ENCODE measurements at regions not wholly inside any gene's neighbourhood (a gene's known extent, or its start where the extent isn't known, plus 50 kb on each side); places are given as distances from the start of the nearest gene placed in this dataset.
"Not testable (repeated sequence)": the region's sequence is repeated elsewhere in the genome, so short reads cannot be mapped to it uniquely, and the experiment has no call there.

- not testable (repeated sequence) for TF ChIP-seq EZH2 (IDR thresholded peaks at IDR 0.05; ENCODE audit: low read length, unreplicated experiment)
- TF ChIP-seq, protein P1, sequence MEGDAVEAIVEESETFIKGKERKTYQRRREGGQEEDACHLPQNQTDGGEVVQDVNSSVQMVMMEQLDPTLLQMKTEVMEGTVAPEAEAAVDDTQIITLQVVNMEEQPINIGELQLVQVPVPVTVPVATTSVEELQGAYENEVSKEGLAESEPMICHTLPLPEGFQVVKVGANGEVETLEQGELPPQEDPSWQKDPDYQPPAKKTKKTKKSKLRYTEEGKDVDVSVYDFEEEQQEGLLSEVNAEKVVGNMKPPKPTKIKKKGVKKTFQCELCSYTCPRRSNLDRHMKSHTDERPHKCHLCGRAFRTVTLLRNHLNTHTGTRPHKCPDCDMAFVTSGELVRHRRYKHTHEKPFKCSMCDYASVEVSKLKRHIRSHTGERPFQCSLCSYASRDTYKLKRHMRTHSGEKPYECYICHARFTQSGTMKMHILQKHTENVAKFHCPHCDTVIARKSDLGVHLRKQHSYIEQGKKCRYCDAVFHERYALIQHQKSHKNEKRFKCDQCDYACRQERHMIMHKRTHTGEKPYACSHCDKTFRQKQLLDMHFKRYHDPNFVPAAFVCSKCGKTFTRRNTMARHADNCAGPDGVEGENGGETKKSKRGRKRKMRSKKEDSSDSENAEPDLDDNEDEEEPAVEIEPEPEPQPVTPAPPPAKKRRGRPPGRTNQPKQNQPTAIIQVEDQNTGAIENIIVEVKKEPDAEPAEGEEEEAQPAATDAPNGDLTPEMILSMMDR (conservative IDR thresholded peaks at IDR 0.05; ENCODE audit: low read depth, low read length), result not testable (repeated sequence)
These were observed 88.0 kb upstream of the CDC42BPA start for GRCh38 chr1:227406332-227406731.

All from PC-3 (cell line).